ENCODE measurements at regions not wholly inside any gene's neighbourhood (a gene's known extent, or its start where the extent isn't known, plus 50 kb on each side); places are given as distances from the start of the nearest gene placed in this dataset.

GRCh38 chr14:30204431-30204980 lies 276.9 kb upstream of the PRKD1 start:
- no peak for TF ChIP-seq CTCF (IDR thresholded peaks at IDR 0.05)
- no peak for TF ChIP-seq EZH2 (IDR thresholded peaks at IDR 0.05)
- TF ChIP-seq EZH2phosphoT487 (IDR thresholded peaks at IDR 0.05), result no peak
- H3K79me2 ChIP-seq (ENCODE audit: low read depth), result no peaks in the 10 kb centered on the region
- DNase-seq (ENCODE audit: low spot score), result no peak
- H4K20me1 ChIP-seq (ENCODE audit: low read depth), result no peaks in the 10 kb centered on the region
- Mint-ChIP-seq H3K27ac (no peak overlapping the region), H3K36me3 (no peaks in the 10 kb centered on the region), H3K4me1 (no peaks in the 10 kb centered on the region), H3K4me3 (no peak overlapping the region), H3K9me3 (no peaks in the 10 kb centered on the region), H3K27me3 (ENCODE audit: insufficient read depth, low read depth) (no peaks in the 10 kb centered on the region)
- no peaks in the 10 kb centered on the region for H3K9me3 ChIP-seq (ENCODE audit: low read depth)
- no peaks in the 10 kb centered on the region for H3K27me3 ChIP-seq
- H3K36me3 ChIP-seq, result no peaks in the 10 kb centered on the region
- no peak overlapping the region for H3K9ac ChIP-seq
- no peaks in the 10 kb centered on the region for H3F3A ChIP-seq (ENCODE audit: low read depth)
- no peak overlapping the region for H3K4me3 ChIP-seq
- no peak overlapping the region for H3K4me2 ChIP-seq
- no peak overlapping the region for H2AFZ ChIP-seq (replicated peaks)
- no peaks in the 10 kb centered on the region for H3K4me1 ChIP-seq
- no peak overlapping the region for H3K27ac ChIP-seq

DNA sequence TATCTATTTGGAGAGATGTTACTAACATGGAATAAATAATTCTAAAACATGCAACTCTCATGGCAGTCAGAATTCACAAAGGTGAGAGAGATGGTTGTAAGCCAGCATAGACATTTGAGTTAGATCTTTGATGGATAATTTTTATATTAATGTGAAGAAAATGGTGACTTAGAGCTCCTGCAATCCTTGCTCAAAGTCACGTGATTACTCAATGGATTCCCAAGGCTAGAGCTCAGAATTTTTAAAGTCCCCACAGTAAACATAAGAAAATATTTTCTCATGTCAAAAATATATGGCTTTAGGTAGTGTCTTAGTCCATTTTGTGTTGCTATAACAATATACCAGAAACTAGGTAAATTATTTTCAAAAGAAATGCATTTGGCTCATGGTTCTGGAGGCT lies 281.5 kb upstream of the PRKD1 start:
- Histone ChIP-seq H3K36me3 (no peaks in the 10 kb centered on the region), H3K27me3 (no peaks in the 10 kb centered on the region), H3F3A (ENCODE audit: low read depth) (no peaks in the 10 kb centered on the region), H3K4me1 (no peaks in the 10 kb centered on the region), H3K9me3 (ENCODE audit: low read depth) (no peaks in the 10 kb centered on the region), H3K9ac (no peak overlapping the region), H3K79me2 (ENCODE audit: low read depth) (no peaks in the 10 kb centered on the region), H3K4me2 (no peak overlapping the region), H3K27ac (no peak overlapping the region), H4K20me1 (ENCODE audit: low read depth) (no peaks in the 10 kb centered on the region), H2AFZ (replicated peaks) (no peak overlapping the region), H3K4me3 (no peak overlapping the region)
- H3K27ac Mint-ChIP-seq, result no peak overlapping the region
- H3K36me3 Mint-ChIP-seq, result no peaks in the 10 kb centered on the region
- no peaks in the 10 kb centered on the region for H3K4me1 Mint-ChIP-seq
- H3K4me3 Mint-ChIP-seq, result no peak overlapping the region
- DNase-seq (ENCODE audit: low spot score), result no peak
- H3K27me3 Mint-ChIP-seq (ENCODE audit: insufficient read depth, low read depth), result peaks cover 5% of the 10 kb centered on the region
- no peaks in the 10 kb centered on the region for H3K9me3 Mint-ChIP-seq
- TF ChIP-seq EZH2 (IDR thresholded peaks at IDR 0.05) (no peak), EZH2phosphoT487 (IDR thresholded peaks at IDR 0.05) (no peak), CTCF (IDR thresholded peaks at IDR 0.05) (no peak)

- Histone ChIP-seq H3K4me1 (no peaks in the 10 kb centered on the region), H3K27me3 (no peaks in the 10 kb centered on the region), H3K36me3 (no peaks in the 10 kb centered on the region), H3K27ac (no peak overlapping the region), H4K20me1 (ENCODE audit: low read depth) (no peaks in the 10 kb centered on the region), H3K9me3 (ENCODE audit: low read depth) (no peaks in the 10 kb centered on the region), H3F3A (ENCODE audit: low read depth) (no peaks in the 10 kb centered on the region), H3K4me3 (no peak overlapping the region), H3K79me2 (ENCODE audit: low read depth) (no peaks in the 10 kb centered on the region), H3K9ac (no peak overlapping the region), H2AFZ (replicated peaks) (no peak overlapping the region), H3K4me2 (no peak overlapping the region)
- Mint-ChIP-seq H3K27ac (no peak overlapping the region), H3K27me3 (ENCODE audit: insufficient read depth, low read depth) (peaks cover 5% of the 10 kb centered on the region), H3K36me3 (no peaks in the 10 kb centered on the region), H3K4me1 (no peaks in the 10 kb centered on the region), H3K4me3 (no peak overlapping the region), H3K9me3 (no peaks in the 10 kb centered on the region)
- no peak for DNase-seq (ENCODE audit: low spot score)
- TF ChIP-seq EZH2phosphoT487 (IDR thresholded peaks at IDR 0.05), result no peak
- TF ChIP-seq EZH2 (IDR thresholded peaks at IDR 0.05), result no peak
- TF ChIP-seq CTCF (IDR thresholded peaks at IDR 0.05), result no peak
Observed at GRCh38 chr14:30210630-30211029, 283.0 kb upstream of the PRKD1 start.

Measured in neural progenitor cell (in vitro differentiated cells).